GM23338 (cell line): ENCODE measurements at regions not wholly inside any gene's neighbourhood (a gene's known extent, or its start where the extent isn't known, plus 50 kb on each side); places are given as distances from the start of the nearest gene placed in this dataset.

Experiments used
- ATAC-seq: fragments of 200-7000 bp; cut with Tn5 transposase; 3 replicates; pipeline ENCODE4 v1.9.1; 2020
- DNase-seq: peaks from one replicate; pipeline ENCODE4 v3.0.0-alpha.2; 2015; ENCODE audit warnings: low spot score
- H2AFZ ChIP-seq: fragments of 200-600 bp; sonication (generic); 2 replicates; pipeline ENCODE4 v1.8.0; 2016; ENCODE audit warnings: antibody characterized with exemption, mild to moderate bottlenecking, moderate library complexity
- H3F3A ChIP-seq: fragments of 200-600 bp; sonication (generic); replicated peaks from 2 replicates; pipeline ENCODE4 v1.8.0; 2017; ENCODE audit warnings: antibody characterized with exemption, mixed run types, low read depth
- H3K27ac ChIP-seq: fragments of 200-600 bp; sonication (generic); 2 replicates; pipeline ENCODE4 v1.6.1; 2016; ENCODE audit warnings: low read depth
- H3K27me3 ChIP-seq: fragments of 200-600 bp; sonication (generic); 2 replicates; pipeline ENCODE4 v1.8.0; 2016; ENCODE audit warnings: mild to moderate bottlenecking, mixed run types, moderate library complexity; ENCODE audit not compliant: insufficient read depth
- H3K36me3 ChIP-seq: fragments of 200-600 bp; sonication (generic); 2 replicates; pipeline ENCODE4 v1.8.0; 2016; ENCODE audit warnings: mild to moderate bottlenecking; ENCODE audit not compliant: insufficient read depth
- H3K4me1 ChIP-seq: fragments of 200-600 bp; sonication (generic); 2 replicates; pipeline ENCODE4 v1.8.0; 2016; ENCODE audit warnings: mild to moderate bottlenecking, moderate library complexity; ENCODE audit not compliant: insufficient read depth
- H3K4me2 ChIP-seq: fragments of 200-600 bp; sonication (generic); 2 replicates; pipeline ENCODE4 v1.7.1; 2017; ENCODE audit warnings: mixed run types
- H3K4me3 ChIP-seq: fragments of 200-600 bp; sonication (generic); 2 replicates; pipeline ENCODE4 v1.6.1; 2016; ENCODE audit warnings: mixed run types
- H3K79me2 ChIP-seq: fragments of 200-600 bp; sonication (generic); replicated peaks from 2 replicates; pipeline ENCODE4 v1.8.0; 2017; ENCODE audit warnings: mild to moderate bottlenecking; ENCODE audit not compliant: insufficient read depth
- H3K9me2 ChIP-seq: fragments of 200-600 bp; sonication (generic); 2 replicates; pipeline ENCODE4 v1.8.0; 2017; ENCODE audit not compliant: insufficient read depth
- H4K20me1 ChIP-seq: fragments of 200-600 bp; sonication (generic); replicated peaks from 2 replicates; pipeline ENCODE4 v1.8.0; 2017; ENCODE audit warnings: mild to moderate bottlenecking; ENCODE audit not compliant: insufficient read depth
- H3K27ac Mint-ChIP-seq: 2 replicates; pipeline ENCODE4 v1.8.0; 2020; ENCODE audit warnings: inconsistent platforms, mild to moderate bottlenecking, moderate library complexity, mixed read lengths
- H3K27me3 Mint-ChIP-seq: 3 replicates; pipeline ENCODE4 v1.8.0; 2022; ENCODE audit warnings: low read depth, mild to moderate bottlenecking, moderate library complexity, mixed read lengths, inconsistent platforms; ENCODE audit not compliant: insufficient read depth, poor library complexity
- H3K36me3 Mint-ChIP-seq: 3 replicates; pipeline ENCODE4 v1.8.0; 2021; ENCODE audit warnings: low read depth, mild to moderate bottlenecking, inconsistent platforms, moderate library complexity, mixed read lengths
- H3K4me1 Mint-ChIP-seq: 3 replicates; pipeline ENCODE4 v1.8.0; 2020; ENCODE audit warnings: mild to moderate bottlenecking, inconsistent platforms, mixed read lengths
- H3K4me3 Mint-ChIP-seq: 3 replicates; pipeline ENCODE4 v1.8.0; 2021; ENCODE audit warnings: moderate library complexity, mild to moderate bottlenecking, inconsistent platforms, mixed read lengths
- H3K9me3 Mint-ChIP-seq: 3 replicates; pipeline ENCODE4 v1.8.0; 2020; ENCODE audit warnings: moderate library complexity, mild to moderate bottlenecking, inconsistent platforms, mixed read lengths
- CREB1 ChIP-seq: fragments of 250-450 bp; sonication (Bioruptor Pico); IDR thresholded peaks from 2 replicates; pipeline ENCODE4 v1.5.0; 2020; ENCODE audit warnings: low read depth, mild to moderate bottlenecking, moderate library complexity
- EZH2phosphoT487 ChIP-seq: fragments of 200-600 bp; sonication (generic); IDR thresholded peaks from one replicate; pipeline ENCODE4 v1.8.1; 2018; ENCODE audit warnings: antibody characterized with exemption; ENCODE audit not compliant: unreplicated experiment
- POLR2AphosphoS5 ChIP-seq: IDR thresholded peaks from 2 replicates; pipeline ENCODE4 v1.6.1; 2016; ENCODE audit warnings: antibody characterized with exemption, low read depth
- STAT1 ChIP-seq: IDR thresholded peaks from one replicate; pipeline ENCODE4 v1.6.1; 2016; ENCODE audit warnings: antibody characterized with exemption; ENCODE audit not compliant: unreplicated experiment
- ZNF114 ChIP-seq: fragments of 250-450 bp; sonication (Bioruptor Pico); IDR thresholded peaks from 2 replicates; pipeline ENCODE4 v1.5.0; 2020; ENCODE audit warnings: mild to moderate bottlenecking, moderate library complexity
- TF ChIP-seq, protein P1 (sequence below), 2 experiments: fragments of 200-600 bp in 1 of 2; sonication (generic) in 1 of 2; conservative IDR thresholded peaks; 2 replicates each; pipeline versions ENCODE4 v1.5.1 to v1.6.1; 2016 to 2017; ENCODE audit warnings: antibody characterized with exemption in 2 of 2, low read depth in 2 of 2, mild to moderate bottlenecking in 2 of 2, moderate library complexity in 1 of 2
- TF ChIP-seq, protein P2 (sequence below): IDR thresholded peaks from 2 replicates; pipeline ENCODE4 v1.6.1; 2016; ENCODE audit warnings: antibody characterized with exemption
- TF ChIP-seq, protein P3 (sequence below): IDR thresholded peaks from one replicate; pipeline ENCODE4 v1.6.1; 2018; ENCODE audit warnings: antibody characterized with exemption; ENCODE audit not compliant: unreplicated experiment
- TF ChIP-seq, protein P4 (sequence below): fragments of 250-450 bp; sonication (Bioruptor Pico); IDR thresholded peaks from 2 replicates; pipeline ENCODE4 v1.5.0; 2020; ENCODE audit warnings: mild to moderate bottlenecking, moderate library complexity

DNA sequence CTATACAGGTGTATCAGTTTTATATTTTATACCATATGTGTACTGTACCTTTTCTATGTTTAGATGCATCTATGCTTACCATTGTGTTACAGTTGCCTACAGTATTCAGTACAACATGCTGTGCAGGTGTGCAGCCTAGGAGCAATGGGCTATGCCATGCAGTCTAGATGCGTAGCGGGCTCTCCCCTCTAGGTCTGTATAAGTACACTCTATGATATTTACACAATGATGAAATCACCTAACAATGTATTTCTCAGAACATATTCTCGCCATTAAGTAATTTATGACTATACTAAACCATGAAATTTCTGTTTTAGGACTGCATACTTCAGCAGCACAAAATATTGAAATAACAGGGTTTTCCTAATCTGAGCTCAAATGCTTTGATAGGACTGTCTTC lies 179.6 kb downstream of the RFC3 start (continued):
- TF ChIP-seq, protein P1, sequence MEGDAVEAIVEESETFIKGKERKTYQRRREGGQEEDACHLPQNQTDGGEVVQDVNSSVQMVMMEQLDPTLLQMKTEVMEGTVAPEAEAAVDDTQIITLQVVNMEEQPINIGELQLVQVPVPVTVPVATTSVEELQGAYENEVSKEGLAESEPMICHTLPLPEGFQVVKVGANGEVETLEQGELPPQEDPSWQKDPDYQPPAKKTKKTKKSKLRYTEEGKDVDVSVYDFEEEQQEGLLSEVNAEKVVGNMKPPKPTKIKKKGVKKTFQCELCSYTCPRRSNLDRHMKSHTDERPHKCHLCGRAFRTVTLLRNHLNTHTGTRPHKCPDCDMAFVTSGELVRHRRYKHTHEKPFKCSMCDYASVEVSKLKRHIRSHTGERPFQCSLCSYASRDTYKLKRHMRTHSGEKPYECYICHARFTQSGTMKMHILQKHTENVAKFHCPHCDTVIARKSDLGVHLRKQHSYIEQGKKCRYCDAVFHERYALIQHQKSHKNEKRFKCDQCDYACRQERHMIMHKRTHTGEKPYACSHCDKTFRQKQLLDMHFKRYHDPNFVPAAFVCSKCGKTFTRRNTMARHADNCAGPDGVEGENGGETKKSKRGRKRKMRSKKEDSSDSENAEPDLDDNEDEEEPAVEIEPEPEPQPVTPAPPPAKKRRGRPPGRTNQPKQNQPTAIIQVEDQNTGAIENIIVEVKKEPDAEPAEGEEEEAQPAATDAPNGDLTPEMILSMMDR (conservative IDR thresholded peaks at IDR 0.05; ENCODE audit: low read depth in 2 of 2), result no peak

DNA sequence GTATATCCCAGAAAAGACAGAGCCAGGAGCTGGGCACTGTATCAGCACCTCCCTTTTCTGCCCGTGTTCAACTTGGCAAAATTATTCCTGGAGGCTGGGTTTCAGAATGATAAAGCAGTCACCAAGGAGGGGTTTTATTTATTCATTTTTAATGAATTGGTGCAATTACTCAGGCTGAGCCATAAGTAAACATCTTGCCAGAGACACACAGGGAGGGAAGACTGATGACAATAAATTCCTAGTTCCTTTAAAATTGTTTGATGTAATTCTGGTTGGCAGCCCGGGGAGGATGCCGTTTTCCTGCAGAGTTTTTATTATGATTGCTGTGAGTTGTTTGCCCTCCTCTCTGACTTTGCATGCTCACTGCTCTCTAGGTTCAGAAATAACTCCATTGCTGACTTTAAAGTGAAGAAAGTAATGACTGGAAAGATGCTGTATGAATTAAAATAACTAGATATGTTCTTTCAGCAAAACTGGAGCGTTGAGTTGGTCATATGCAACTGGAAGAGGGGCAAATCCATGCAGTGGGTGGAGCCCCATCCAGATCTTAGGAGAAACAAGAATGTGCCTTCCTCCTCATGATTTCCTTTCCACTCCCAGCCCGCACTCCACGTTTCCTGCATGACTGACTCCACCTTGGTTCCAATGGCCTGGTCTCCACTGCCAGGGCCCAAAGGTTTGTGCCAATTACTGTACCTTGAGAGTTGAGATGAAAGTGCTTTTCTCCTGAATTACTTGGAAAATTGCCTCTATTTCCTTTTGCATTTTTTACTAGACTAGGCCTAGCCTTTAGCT lies 182.1 kb downstream of the RFC3 start:
- no peaks in the 10 kb centered on the region for H3K79me2 ChIP-seq
- no peaks in the 10 kb centered on the region for H3K4me1 ChIP-seq
- peaks cover 2% of the 10 kb centered on the region; the same call in 1 of the 3 replicates for H3K4me1 Mint-ChIP-seq
- no peaks in the 10 kb centered on the region for H3F3A ChIP-seq
- H3K9me2 ChIP-seq, result no peaks in the 10 kb centered on the region
- no peak for ATAC-seq
- H4K20me1 ChIP-seq, result no peaks in the 10 kb centered on the region
- no peak for DNase-seq
- no peak overlapping the region for H3K27ac Mint-ChIP-seq
- no peak overlapping the region for H3K4me2 ChIP-seq
- H3K4me3 Mint-ChIP-seq, result no peak overlapping the region
- no peaks in the 10 kb centered on the region for H3K9me3 Mint-ChIP-seq
- H3K27me3 ChIP-seq, result no peaks in the 10 kb centered on the region
- no peak overlapping the region for H2AFZ ChIP-seq
- H3K36me3 Mint-ChIP-seq, result no peaks in the 10 kb centered on the region
- H3K27me3 Mint-ChIP-seq, result no peaks in the 10 kb centered on the region
- no peak overlapping the region for H3K27ac ChIP-seq
- H3K4me3 ChIP-seq, result no peak overlapping the region
- H3K36me3 ChIP-seq, result no peaks in the 10 kb centered on the region
- no peak for TF ChIP-seq EZH2phosphoT487
- no peak for TF ChIP-seq CREB1 (CRISPR knock-in tag)
- TF ChIP-seq POLR2AphosphoS5, result no peak
- TF ChIP-seq, protein P2, sequence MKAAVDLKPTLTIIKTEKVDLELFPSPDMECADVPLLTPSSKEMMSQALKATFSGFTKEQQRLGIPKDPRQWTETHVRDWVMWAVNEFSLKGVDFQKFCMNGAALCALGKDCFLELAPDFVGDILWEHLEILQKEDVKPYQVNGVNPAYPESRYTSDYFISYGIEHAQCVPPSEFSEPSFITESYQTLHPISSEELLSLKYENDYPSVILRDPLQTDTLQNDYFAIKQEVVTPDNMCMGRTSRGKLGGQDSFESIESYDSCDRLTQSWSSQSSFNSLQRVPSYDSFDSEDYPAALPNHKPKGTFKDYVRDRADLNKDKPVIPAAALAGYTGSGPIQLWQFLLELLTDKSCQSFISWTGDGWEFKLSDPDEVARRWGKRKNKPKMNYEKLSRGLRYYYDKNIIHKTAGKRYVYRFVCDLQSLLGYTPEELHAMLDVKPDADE, result no peak
- no peak for TF ChIP-seq STAT1
- TF ChIP-seq, protein P3, sequence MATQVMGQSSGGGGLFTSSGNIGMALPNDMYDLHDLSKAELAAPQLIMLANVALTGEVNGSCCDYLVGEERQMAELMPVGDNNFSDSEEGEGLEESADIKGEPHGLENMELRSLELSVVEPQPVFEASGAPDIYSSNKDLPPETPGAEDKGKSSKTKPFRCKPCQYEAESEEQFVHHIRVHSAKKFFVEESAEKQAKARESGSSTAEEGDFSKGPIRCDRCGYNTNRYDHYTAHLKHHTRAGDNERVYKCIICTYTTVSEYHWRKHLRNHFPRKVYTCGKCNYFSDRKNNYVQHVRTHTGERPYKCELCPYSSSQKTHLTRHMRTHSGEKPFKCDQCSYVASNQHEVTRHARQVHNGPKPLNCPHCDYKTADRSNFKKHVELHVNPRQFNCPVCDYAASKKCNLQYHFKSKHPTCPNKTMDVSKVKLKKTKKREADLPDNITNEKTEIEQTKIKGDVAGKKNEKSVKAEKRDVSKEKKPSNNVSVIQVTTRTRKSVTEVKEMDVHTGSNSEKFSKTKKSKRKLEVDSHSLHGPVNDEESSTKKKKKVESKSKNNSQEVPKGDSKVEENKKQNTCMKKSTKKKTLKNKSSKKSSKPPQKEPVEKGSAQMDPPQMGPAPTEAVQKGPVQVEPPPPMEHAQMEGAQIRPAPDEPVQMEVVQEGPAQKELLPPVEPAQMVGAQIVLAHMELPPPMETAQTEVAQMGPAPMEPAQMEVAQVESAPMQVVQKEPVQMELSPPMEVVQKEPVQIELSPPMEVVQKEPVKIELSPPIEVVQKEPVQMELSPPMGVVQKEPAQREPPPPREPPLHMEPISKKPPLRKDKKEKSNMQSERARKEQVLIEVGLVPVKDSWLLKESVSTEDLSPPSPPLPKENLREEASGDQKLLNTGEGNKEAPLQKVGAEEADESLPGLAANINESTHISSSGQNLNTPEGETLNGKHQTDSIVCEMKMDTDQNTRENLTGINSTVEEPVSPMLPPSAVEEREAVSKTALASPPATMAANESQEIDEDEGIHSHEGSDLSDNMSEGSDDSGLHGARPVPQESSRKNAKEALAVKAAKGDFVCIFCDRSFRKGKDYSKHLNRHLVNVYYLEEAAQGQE, result no peak
- no peak for TF ChIP-seq ZNF114 (CRISPR knock-in tag)
- TF ChIP-seq, protein P1 (conservative IDR thresholded peaks at IDR 0.05; ENCODE audit: low read depth in 2 of 2), result no peak
- TF ChIP-seq, protein P4, sequence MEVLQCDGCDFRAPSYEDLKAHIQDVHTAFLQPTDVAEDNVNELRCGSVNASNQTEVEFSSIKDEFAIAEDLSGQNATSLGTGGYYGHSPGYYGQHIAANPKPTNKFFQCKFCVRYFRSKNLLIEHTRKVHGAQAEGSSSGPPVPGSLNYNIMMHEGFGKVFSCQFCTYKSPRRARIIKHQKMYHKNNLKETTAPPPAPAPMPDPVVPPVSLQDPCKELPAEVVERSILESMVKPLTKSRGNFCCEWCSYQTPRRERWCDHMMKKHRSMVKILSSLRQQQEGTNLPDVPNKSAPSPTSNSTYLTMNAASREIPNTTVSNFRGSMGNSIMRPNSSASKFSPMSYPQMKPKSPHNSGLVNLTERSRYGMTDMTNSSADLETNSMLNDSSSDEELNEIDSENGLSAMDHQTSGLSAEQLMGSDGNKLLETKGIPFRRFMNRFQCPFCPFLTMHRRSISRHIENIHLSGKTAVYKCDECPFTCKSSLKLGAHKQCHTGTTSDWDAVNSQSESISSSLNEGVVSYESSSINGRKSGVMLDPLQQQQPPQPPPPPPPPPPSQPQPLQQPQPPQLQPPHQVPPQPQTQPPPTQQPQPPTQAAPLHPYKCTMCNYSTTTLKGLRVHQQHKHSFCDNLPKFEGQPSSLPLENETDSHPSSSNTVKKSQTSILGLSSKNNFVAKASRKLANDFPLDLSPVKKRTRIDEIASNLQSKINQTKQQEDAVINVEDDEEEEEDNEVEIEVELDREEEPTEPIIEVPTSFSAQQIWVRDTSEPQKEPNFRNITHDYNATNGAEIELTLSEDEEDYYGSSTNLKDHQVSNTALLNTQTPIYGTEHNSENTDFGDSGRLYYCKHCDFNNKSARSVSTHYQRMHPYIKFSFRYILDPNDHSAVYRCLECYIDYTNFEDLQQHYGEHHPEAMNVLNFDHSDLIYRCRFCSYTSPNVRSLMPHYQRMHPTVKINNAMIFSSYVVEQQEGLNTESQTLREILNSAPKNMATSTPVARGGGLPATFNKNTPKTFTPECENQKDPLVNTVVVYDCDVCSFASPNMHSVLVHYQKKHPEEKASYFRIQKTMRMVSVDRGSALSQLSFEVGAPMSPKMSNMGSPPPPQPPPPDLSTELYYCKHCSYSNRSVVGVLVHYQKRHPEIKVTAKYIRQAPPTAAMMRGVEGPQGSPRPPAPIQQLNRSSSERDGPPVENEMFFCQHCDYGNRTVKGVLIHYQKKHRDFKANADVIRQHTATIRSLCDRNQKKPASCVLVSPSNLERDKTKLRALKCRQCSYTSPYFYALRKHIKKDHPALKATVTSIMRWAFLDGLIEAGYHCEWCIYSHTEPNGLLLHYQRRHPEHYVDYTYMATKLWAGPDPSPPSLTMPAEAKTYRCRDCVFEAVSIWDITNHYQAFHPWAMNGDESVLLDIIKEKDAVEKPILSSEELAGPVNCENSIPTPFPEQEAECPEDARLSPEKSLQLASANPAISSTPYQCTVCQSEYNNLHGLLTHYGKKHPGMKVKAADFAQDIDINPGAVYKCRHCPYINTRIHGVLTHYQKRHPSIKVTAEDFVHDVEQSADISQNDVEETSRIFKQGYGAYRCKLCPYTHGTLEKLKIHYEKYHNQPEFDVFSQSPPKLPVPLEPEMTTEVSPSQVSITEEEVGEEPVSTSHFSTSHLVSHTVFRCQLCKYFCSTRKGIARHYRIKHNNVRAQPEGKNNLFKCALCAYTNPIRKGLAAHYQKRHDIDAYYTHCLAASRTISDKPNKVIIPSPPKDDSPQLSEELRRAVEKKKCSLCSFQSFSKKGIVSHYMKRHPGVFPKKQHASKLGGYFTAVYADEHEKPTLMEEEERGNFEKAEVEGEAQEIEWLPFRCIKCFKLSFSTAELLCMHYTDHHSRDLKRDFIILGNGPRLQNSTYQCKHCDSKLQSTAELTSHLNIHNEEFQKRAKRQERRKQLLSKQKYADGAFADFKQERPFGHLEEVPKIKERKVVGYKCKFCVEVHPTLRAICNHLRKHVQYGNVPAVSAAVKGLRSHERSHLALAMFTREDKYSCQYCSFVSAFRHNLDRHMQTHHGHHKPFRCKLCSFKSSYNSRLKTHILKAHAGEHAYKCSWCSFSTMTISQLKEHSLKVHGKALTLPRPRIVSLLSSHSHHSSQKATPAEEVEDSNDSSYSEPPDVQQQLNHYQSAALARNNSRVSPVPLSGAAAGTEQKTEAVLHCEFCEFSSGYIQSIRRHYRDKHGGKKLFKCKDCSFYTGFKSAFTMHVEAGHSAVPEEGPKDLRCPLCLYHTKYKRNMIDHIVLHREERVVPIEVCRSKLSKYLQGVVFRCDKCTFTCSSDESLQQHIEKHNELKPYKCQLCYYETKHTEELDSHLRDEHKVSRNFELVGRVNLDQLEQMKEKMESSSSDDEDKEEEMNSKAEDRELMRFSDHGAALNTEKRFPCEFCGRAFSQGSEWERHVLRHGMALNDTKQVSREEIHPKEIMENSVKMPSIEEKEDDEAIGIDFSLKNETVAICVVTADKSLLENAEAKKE (CRISPR knock-in tag), result no peak
